ENCODE measurements at regions not wholly inside any gene's neighbourhood (a gene's known extent, or its start where the extent isn't known, plus 50 kb on each side); places are given as distances from the start of the nearest gene placed in this dataset.
A peak's percentile ranks its signal among the peaks of the same experiment; 100 is the strongest.

DNA sequence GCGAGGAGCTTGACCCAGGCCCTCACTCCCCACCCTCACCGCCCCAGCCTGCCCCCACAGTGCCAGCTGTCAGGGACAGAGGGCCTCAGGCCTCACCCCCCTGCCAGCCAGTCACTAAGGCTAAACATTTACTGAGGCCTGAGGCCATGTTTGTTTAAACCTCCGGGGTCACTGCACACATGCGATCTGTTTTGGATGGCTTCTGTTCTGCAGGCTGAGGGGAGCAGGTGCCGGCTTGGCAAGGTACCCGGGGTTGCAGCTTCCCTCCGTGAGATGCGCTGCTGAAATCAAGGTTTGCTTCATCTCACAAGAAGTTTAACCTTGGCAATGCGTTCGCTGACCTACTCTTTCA is 103.3 kb upstream of the BOD1 start:
- DNase-seq (ENCODE audit: low spot score), result no peak

- DNase-seq (ENCODE audit: low spot score), result no peak
Observed at GRCh38 chr5:173720286-173720952, 104.0 kb upstream of the BOD1 start.

DNA sequence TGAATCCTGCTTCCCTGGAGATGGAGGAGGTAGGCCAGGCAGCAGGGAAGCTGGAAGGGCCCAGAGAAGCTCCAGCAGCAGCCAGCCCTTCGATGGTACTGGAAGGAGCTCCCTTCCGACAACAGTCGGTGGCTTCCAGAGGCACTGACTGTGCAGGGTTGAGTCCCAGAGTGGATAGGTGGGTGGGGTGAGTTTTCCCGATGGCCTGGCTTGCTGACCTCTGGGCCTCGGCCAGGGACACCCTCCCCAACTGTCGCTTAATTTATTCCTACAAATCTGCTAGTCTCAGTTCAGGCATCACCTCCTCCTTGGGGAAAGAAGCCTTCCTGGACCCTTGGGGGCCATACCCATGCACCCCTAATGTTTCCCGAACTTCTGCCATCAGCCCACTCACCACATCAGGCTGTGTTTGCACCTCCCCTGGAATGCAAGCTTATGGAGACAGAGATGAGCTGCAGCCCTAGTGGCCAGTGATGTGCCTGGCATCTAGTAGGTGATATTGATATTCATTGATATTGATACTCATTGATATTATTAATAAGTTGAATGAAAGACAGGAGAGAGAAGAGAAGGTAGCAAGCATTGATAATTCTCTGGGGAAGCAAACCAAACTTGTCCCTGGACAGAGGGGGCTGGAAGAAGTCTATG is 104.6 kb upstream of the BOD1 start:
- no peak for DNase-seq (ENCODE audit: low spot score)

- no peak for DNase-seq (ENCODE audit: low spot score)
Observed at GRCh38 chr5:173721601-173722232, 105.3 kb upstream of the BOD1 start.

- DNase-seq (ENCODE audit: low spot score), result no peak
Observed at GRCh38 chr5:173726846-173727557, 110.6 kb upstream of the BOD1 start.

GRCh38 chr5:173727839-173728778 is 111.7 kb upstream of the BOD1 start:
- DNase-seq (ENCODE audit: low spot score), result no peak

DNA sequence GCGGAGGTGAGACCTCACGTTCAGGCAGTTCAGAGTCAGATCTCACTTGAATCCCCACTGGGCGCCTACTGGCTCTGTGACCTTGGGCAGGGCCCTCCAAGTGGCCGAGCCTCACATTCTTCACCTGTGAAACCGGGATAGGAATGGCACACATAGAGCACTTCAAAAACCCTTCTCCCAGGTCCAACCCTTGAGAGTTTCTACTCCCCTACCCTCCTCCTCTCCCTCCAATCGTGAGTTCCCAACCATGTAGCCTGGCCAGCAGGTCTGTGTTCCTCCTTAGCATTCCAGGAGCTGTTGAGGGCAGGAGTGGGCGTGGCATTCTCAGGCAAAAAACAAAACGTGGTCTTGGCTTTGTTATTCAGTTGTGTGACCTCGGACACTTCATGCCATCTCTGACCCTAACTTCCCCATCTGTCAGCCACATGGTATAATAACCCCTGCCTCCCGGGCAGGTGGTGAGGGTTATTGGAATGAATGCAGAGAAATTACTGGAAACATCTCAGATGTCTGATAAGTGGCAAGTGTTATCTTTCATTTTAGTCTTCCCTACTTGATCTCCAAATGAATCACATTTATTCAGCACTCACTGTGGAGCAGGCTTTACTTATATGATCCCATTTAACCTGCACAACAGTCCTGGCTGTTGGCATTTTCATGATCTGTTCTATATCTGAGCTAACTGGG is 112.8 kb upstream of the BOD1 start:
- no peak for DNase-seq (ENCODE audit: low spot score)

DNA sequence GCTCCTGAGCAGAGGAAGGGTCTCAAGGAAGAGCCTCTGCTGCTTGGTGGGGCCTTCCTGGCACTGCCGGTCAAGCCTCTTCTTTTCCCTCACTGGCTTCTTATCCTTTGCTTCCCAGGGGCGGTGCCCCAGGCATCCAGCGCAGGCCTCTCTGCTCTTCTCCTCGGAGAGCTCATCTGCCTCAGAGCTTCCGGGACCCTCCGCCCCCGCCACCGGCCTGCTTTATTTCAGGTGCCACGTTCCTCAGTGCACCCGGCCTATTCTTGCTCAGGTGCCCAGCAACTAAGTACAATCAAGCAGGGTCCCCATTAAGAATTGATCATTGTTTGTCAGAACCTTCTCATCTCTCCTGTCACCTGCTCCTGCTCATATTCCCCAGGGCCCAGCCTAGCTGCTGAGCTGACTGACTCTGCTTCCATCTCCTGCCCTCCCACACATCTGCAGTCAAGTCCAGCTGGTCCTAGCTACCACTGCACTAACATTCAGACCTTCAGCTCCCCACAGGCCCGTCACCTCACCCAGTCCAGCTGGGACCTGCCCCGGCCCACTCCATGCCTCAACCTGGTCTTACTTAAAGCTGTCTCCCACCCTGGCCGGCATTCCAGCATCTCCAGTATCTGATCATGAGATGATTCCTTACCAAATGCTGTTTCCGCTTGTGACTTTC is 114.3 kb upstream of the BOD1 start:
- no peak for DNase-seq (ENCODE audit: low spot score)

DNA sequence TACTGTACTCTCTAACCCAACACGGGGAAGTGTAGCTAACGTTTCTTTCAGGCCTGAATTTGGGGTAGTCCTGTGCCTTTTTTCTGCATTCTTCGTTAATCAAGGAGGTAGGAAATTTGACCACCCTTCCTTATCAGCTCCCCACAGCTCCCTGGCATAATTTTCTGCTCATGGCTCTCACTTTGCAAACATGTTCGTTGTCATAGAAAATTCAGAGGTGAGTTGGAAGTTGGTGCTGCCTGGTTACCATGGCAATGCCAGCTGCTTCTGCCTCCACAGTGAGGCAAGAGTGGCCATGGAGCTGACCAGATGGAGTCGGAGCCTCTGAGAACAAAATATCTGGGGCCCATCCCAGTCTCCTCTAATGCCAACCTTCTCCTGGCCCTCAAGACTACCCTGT is 116.6 kb upstream of the BOD1 start:
- DNase-seq (ENCODE audit: low spot score), result no peak

- no peak for DNase-seq (ENCODE audit: low spot score)
Observed at GRCh38 chr5:173733425-173733824, 117.0 kb upstream of the BOD1 start.

GRCh38 chr5:173733831-173734501 is 117.5 kb upstream of the BOD1 start:
- DNase-seq (ENCODE audit: low spot score), result no peak

- no peak for DNase-seq (ENCODE audit: low spot score)
Observed at GRCh38 chr5:173734716-173735115, 118.3 kb upstream of the BOD1 start.

GRCh38 chr5:173735184-173735583 is 118.7 kb upstream of the BOD1 start:
- no peak for DNase-seq (ENCODE audit: low spot score)

DNA sequence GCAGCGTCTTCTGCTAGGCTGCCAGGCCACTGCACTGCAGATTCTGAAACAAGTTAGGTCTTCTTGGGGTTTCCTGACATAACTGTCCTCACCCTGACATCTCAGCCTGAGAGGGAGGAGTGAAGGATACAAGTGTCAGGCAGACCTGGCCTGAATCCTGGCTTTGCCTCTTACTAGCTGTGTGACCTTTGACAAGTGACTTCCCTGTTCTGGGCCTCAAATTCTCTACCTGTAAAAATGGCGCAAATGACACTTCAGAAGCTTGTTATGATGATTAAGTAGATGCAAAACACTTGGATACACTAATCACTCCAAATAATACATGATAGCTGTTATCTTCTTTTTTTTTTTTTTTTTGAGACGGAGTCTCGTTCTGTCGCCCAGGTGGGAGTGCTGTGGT is 119.2 kb upstream of the BOD1 start:
- no peak for DNase-seq (ENCODE audit: low spot score)

DNA sequence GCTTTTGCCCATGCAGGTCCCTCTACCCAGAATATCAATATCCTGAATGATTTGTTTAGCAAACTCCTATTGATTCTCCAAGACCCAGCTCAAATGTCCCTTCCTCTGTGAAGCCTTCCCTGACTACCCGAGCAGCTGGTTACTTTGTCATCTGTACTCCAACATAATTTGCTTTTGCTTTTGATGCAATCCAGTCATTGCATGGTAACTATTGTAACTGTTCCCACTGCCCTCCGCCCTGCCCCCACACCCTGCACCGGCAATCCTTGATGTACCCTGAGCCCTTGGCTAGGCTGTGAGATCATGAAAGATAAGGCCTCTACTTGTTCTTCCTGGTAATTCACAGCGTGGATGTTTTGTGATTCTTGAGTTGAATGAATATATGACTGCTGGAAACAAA is 119.9 kb upstream of the BOD1 start:
- peak; percentile 38 for DNase-seq (ENCODE audit: low spot score)

DNA sequence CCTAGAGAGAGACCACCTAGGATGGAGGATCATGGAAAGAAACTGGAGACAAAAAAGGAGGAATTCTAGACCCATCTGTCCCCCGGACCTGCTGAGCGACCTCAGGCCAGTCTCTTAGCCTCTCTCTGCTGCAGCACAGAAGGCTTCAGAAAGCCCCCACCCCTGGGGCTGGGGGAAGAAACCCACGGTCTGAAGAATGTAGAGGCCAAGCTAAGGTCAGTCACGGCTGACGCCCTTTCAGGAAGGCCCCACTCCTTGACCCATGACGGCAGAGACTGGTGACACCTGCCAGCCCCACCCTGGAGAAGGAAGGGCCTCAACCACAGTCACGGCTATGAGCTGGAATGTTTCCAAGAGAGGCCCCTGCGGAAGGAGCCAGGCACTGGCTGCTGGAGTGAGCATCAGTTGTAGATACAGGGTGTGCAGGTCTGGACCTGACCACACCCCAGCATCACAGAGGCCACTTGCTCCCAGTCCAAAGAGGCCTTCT is 120.5 kb upstream of the BOD1 start:
- DNase-seq (ENCODE audit: low spot score), result peak; percentile 60

- DNase-seq (ENCODE audit: low spot score), result no peak
Observed at GRCh38 chr5:173739741-173740140, 123.3 kb upstream of the BOD1 start.

GRCh38 chr5:173740400-173740799 is 124.0 kb upstream of the BOD1 start:
- DNase-seq (ENCODE audit: low spot score), result no peak

DNA sequence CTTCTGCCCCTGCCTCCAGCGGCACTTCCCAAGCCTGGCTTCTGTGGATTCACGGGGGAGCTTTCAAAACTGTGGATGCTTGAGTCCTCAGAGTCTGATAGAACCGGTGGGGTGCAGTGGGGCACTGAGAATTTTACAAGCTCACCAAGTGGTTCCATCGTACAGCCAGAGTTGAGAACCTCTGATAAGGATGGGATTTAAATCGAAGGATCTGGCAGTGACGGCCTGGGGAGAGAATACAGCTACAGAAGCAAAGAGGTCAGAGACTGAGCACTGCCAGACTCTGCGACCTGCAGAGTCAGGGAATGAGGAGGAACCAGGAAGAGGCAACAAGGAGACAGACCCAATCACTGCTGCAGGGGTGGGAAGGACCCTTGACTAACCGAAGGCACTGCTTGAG is 124.6 kb upstream of the BOD1 start:
- DNase-seq (ENCODE audit: low spot score), result no peak

Measured in HT-29 (cell line).